ENCODE measurements at regions not wholly inside any gene's neighbourhood (a gene's known extent, or its start where the extent isn't known, plus 50 kb on each side); places are given as distances from the start of the nearest gene placed in this dataset.

DNA sequence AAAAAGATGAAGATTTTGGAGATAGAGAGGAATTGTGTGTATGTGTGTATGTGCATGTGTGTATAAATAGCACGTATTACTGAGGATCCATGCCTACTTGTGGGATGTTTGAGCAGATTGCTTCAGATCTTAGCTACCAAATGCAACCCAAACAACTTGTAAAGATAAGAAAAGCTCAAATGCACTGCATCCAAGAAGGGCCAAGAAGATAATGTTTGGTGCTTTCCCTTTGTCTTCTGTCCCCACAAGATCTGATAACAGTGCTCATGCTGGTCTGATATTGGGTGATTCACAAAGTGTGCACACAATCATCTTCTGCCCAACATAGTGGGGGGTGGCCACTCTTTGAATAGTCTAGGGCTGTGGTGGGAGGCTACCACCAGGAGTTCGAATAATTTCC lies 284.8 kb upstream of the CYRIA start:
- Histone ChIP-seq H3K4me3 (ENCODE audit: low read depth, low read length) (no peak overlapping the region), H3K27me3 (ENCODE audit: control insufficient read depth, insufficient read depth, low read length) (no peaks in the 10 kb centered on the region), H3K36me3 (ENCODE audit: control insufficient read depth, insufficient read depth, low read length) (no peaks in the 10 kb centered on the region)
- ChIA-PET POLR2A (no interaction called here), CTCF (no interaction called here)
- TF ChIP-seq, protein P1, sequence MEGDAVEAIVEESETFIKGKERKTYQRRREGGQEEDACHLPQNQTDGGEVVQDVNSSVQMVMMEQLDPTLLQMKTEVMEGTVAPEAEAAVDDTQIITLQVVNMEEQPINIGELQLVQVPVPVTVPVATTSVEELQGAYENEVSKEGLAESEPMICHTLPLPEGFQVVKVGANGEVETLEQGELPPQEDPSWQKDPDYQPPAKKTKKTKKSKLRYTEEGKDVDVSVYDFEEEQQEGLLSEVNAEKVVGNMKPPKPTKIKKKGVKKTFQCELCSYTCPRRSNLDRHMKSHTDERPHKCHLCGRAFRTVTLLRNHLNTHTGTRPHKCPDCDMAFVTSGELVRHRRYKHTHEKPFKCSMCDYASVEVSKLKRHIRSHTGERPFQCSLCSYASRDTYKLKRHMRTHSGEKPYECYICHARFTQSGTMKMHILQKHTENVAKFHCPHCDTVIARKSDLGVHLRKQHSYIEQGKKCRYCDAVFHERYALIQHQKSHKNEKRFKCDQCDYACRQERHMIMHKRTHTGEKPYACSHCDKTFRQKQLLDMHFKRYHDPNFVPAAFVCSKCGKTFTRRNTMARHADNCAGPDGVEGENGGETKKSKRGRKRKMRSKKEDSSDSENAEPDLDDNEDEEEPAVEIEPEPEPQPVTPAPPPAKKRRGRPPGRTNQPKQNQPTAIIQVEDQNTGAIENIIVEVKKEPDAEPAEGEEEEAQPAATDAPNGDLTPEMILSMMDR (IDR thresholded peaks at IDR 0.05; ENCODE audit: insufficient read depth, low read depth, low read length): no peak
- no peak for DNase-seq (ENCODE audit: low read depth)

DNA sequence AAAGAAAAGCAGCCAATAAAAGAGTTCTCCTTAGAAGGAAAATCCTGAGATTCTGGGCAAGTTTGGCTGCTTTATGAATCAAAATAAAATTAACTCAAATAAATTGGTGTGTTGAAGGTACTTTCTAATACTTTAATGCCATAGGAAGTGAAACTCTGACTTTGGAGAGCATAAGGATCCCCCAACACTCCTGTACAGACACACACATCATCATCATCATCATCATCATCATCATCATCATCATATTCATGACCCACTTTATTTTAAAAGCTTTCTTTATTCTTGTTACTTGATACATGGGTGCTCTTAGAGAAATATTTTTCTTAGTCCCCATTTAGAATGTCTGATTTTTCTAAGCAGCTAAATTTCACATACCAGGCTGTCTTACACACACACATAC lies 283.1 kb upstream of the CYRIA start:
- CTCF ChIA-PET: no interaction called here
- H3K4me3 ChIP-seq (ENCODE audit: low read depth, low read length): no peak overlapping the region
- no peaks in the 10 kb centered on the region for H3K36me3 ChIP-seq (ENCODE audit: control insufficient read depth, insufficient read depth, low read length)
- no peaks in the 10 kb centered on the region for H3K27me3 ChIP-seq (ENCODE audit: control insufficient read depth, insufficient read depth, low read length)
- DNase-seq (ENCODE audit: low read depth): no peak
- POLR2A ChIA-PET: no interaction called here
- TF ChIP-seq, protein P1 (IDR thresholded peaks at IDR 0.05; ENCODE audit: insufficient read depth, low read depth, low read length): no peak

DNA sequence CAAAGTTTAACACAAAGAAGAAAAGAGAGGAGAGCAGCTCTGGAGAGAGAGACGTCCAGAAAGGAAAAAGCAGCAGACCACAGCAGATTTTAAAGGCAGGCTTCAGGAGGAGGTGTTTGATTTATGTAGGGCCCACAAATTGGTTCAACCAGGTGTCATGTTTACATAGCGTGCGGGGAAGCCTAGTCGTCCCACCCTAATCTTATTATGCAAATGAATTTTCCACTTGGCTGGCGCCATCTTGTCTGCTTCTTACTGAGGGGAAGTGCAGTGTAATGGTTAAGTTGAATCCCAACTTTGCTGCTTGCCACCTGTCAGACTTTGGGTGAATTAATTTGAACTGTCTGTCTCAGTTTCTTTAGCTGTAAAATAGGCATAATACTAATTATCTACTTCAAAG lies 282.4 kb upstream of the CYRIA start:
- TF ChIP-seq, protein P1 (IDR thresholded peaks at IDR 0.05; ENCODE audit: insufficient read depth, low read depth, low read length): no peak
- CTCF ChIA-PET: no interaction called here
- no peak for DNase-seq (ENCODE audit: low read depth)
- no peaks in the 10 kb centered on the region for H3K36me3 ChIP-seq (ENCODE audit: control insufficient read depth, insufficient read depth, low read length)
- no peaks in the 10 kb centered on the region for H3K27me3 ChIP-seq (ENCODE audit: control insufficient read depth, insufficient read depth, low read length)
- POLR2A ChIA-PET: no interaction called here
- no peak overlapping the region for H3K4me3 ChIP-seq (ENCODE audit: low read depth, low read length)

DNA sequence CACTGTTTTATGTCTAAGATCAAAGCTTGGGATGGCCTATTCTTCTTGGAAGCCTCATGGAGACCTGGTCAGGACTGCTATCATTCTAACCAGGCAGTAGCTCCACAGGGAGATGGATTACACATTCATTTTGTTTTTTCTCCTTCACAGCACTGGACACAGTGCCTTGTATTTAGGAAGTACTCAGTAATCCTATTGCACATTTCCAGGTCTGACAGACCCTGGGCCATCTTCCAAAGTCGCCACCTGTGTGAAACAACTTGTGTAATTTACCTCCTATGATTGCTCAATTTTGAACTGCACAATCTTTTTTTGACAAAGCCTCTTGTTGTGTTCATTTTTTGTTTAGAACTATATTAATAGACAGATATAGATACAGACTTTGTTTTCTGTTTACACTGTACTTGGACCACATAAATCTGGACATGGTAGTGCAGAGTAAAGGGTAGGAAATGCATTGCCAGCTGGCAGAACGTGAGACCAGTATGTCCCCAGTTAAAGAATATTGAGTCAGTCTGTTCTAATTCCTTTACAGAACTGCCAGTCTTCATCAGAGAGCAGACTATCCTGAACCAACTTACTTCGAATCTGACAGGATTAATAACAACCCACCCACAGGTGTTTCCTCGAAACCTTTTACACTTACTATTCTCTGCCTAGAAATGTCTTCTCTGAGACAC lies 277.8 kb upstream of the CYRIA start:
- ChIA-PET CTCF (no interaction called here), POLR2A (no interaction called here)
- TF ChIP-seq, protein P1 (IDR thresholded peaks at IDR 0.05; ENCODE audit: insufficient read depth, low read depth, low read length): no peak
- no peak for DNase-seq (ENCODE audit: low read depth)
- Histone ChIP-seq H3K36me3 (ENCODE audit: control insufficient read depth, insufficient read depth, low read length) (no peaks in the 10 kb centered on the region), H3K27me3 (ENCODE audit: control insufficient read depth, insufficient read depth, low read length) (no peaks in the 10 kb centered on the region), H3K4me3 (ENCODE audit: low read depth, low read length) (no peak overlapping the region)

DNA sequence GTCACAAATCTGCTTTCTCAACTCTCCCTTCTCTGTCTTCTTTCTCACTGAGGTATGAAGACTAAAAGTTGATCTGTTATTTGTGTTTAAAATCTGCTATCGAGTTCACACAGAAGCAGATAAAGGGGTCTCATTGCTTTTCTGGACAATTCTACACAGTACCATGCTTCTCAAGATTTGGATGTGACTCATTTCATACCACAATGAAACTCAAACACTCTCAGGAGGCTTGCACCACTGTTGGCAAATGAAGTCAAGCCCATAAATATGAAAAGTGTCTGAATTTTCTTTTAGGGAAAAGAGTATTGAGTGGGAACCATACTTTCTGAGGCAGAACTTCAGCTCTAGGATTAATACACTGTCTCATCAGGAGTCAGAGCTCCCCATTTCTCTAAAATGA lies 274.6 kb upstream of the CYRIA start:
- no peak for DNase-seq (ENCODE audit: low read depth)
- no peaks in the 10 kb centered on the region for H3K27me3 ChIP-seq (ENCODE audit: control insufficient read depth, insufficient read depth, low read length)
- H3K36me3 ChIP-seq (ENCODE audit: control insufficient read depth, insufficient read depth, low read length): no peaks in the 10 kb centered on the region
- CTCF ChIA-PET: no interaction called here
- no peak overlapping the region for H3K4me3 ChIP-seq (ENCODE audit: low read depth, low read length)
- TF ChIP-seq, protein P1 (IDR thresholded peaks at IDR 0.05; ENCODE audit: insufficient read depth, low read depth, low read length): no peak
- POLR2A ChIA-PET: no interaction called here

Measured in BJ (cell line).